BJ (cell line): ENCODE measurements at regions not wholly inside any gene's neighbourhood (a gene's known extent, or its start where the extent isn't known, plus 50 kb on each side); places are given as distances from the start of the nearest gene placed in this dataset.

Experiments used
- CTCF ChIA-PET: fragments of 350-600 bp; formaldehyde crosslinking; extraction: SDS; loops from one replicate; lab custom pipeline; 2021; ENCODE audit warnings: antibody characterized with exemption, inconsistent platforms; lab: Yijun Ruan, JAX
- POLR2A ChIA-PET: fragments of 300-600 bp; sonication (Branson Sonifier 250); formaldehyde crosslinking; extraction: SDS; loops from one replicate; lab custom pipeline; 2021; ENCODE audit warnings: antibody characterized with exemption; lab: Charles Lee
- DNase-seq: peaks from one replicate; pipeline ENCODE4 v3.0.0-alpha.2; 2011; ENCODE audit warnings: low read depth
- H3K27me3 ChIP-seq: 2 replicates; pipeline ENCODE4 v1.6.0; 2011; ENCODE audit warnings: low read length; ENCODE audit not compliant: control insufficient read depth, insufficient read depth
- H3K36me3 ChIP-seq: 2 replicates; pipeline ENCODE4 v1.5.1; 2011; ENCODE audit warnings: low read length; ENCODE audit not compliant: control insufficient read depth, insufficient read depth
- H3K4me3 ChIP-seq: 2 replicates; pipeline ENCODE4 v1.5.1; 2011; ENCODE audit warnings: low read depth, mild to moderate bottlenecking, control low read depth, low read length
- CTCF ChIP-seq: IDR thresholded peaks from 2 replicates; pipeline ENCODE4 v1.5.1; 2011; ENCODE audit warnings: low read depth, mild to moderate bottlenecking, control low read depth, inconsistent platforms, low read length, moderate library complexity; ENCODE audit not compliant: insufficient read depth

- no peak for TF ChIP-seq CTCF
- CTCF ChIA-PET, result interaction anchor here (0.6 kb wide), 1 partner anchor 196 kb away, joined by 3 read pairs; no protein-coding TSS in a partner anchor
- POLR2A ChIA-PET, result no interaction called here
- Histone ChIP-seq H3K4me3 (no peak overlapping the region), H3K36me3 (no peaks in the 10 kb centered on the region), H3K27me3 (no peaks in the 10 kb centered on the region)
- no peak for DNase-seq
These were observed 330.2 kb downstream of the DIPK2A start for GRCh38 chr3:144301863-144302262.

GRCh38 chr3:144307951-144308350, 336.3 kb downstream of the DIPK2A start:
- ChIA-PET POLR2A (no interaction called here), CTCF (no interaction called here)
- Histone ChIP-seq H3K4me3 (no peak overlapping the region), H3K36me3 (no peaks in the 10 kb centered on the region), H3K27me3 (no peaks in the 10 kb centered on the region)
- DNase-seq, result no peak
- TF ChIP-seq CTCF, result no peak

GRCh38 chr3:144308396-144308795, 336.8 kb downstream of the DIPK2A start:
- ChIA-PET CTCF (interaction anchor here (1.3 kb wide), 1 partner anchor 11 kb away, joined by 4 read pairs; no protein-coding TSS in a partner anchor), POLR2A (no interaction called here)
- H3K27me3 ChIP-seq, result no peaks in the 10 kb centered on the region
- DNase-seq, result no peak
- no peak for TF ChIP-seq CTCF
- H3K36me3 ChIP-seq, result no peaks in the 10 kb centered on the region
- H3K4me3 ChIP-seq, result no peak overlapping the region

GRCh38 chr3:144312702-144313101, 341.1 kb downstream of the DIPK2A start:
- H3K4me3 ChIP-seq, result no peak overlapping the region
- ChIA-PET POLR2A (no interaction called here), CTCF (no interaction called here)
- no peaks in the 10 kb centered on the region for H3K36me3 ChIP-seq
- DNase-seq, result no peak
- no peaks in the 10 kb centered on the region for H3K27me3 ChIP-seq
- no peak for TF ChIP-seq CTCF

- Histone ChIP-seq H3K36me3 (no peaks in the 10 kb centered on the region), H3K4me3 (no peak overlapping the region), H3K27me3 (no peaks in the 10 kb centered on the region)
- ChIA-PET POLR2A (no interaction called here), CTCF (no interaction called here)
- TF ChIP-seq CTCF, result no peak
- DNase-seq, result no peak
These were observed 343.3 kb downstream of the DIPK2A start for GRCh38 chr3:144314946-144315345.
